Cardiac septum (tissue), 1 donor: ENCODE measurements at regions not wholly inside any gene's neighbourhood (a gene's known extent, or its start where the extent isn't known, plus 50 kb on each side); places are given as distances from the start of the nearest gene placed in this dataset.
"Not testable (repeated sequence)": the region's sequence is repeated elsewhere in the genome, so short reads cannot be mapped to it uniquely, and the experiment has no call there.

Experiments used
- DNase-seq: peaks from one replicate; pipeline ENCODE4 v3.0.0-alpha.2; 2020; ENCODE audit warnings: low spot score
- intact Hi-C: fragments of 100-400 bp; cut with DNase I; formaldehyde crosslinking; loops from one replicate; pipeline ENCODE4 v1.14.0; 2022
- donor health status: DM: no; HTN: no; CAD: no.

- intact Hi-C loops, DNase-seq: not testable (repeated sequence)
These were observed 82.0 kb upstream of the PRKX start for GRCh38 chrX:3795411-3795810.

DNA sequence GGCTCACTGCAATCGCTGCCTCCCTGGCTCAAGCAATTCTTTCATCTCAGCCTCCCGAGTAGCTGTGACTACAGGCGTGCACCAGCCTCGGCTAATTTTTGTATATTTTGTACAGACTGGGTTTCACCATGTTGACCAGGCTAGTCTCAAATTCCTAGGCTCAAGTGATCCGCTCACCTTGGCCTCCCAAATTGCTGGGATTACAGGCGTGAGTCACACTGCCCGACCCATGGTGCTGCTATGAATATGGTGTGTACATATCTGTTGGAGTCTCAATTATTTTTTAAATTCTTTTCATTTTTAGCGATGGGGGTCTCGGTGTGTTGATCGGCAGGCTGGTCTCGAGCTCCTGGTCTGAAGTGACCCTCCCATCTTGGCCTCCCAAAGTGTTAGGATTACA is 78.0 kb upstream of the PRKX start:
- no peak for DNase-seq

DNA sequence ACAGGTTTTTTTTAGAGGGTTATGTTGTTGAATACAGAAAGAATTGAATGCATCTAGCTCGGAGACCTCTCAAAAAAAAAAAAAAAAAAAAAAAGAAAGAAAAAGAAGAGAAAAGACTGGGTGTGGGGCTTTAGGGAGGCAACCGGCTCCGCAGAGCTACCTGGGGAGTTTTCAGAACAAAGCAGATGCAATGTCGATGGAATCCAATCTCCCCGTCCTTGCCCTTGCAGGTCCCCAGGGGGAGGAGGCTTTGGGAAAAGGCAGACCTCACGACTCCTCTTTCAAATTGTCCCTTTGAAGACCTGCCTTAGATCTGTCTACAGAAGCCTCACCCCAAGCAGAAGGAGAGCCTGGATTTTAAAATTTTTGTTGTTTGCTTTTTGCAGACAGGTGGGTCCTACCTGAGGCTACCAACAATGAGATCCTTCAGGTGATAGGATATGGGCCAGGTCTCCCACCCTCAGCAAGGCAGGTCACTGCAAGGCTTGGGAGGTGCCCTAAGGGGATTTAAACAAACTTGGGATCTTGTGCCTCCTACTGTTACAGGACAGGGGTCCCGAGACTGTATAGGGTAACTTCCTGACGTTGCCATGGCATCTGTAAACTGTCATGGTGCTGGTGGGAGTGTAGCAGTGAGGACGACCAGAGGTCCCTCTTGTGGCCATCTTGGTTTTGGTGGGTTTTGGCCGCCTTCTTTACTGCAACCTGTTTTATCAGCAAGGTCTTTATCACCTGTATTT is 75.2 kb upstream of the PRKX start:
- intact Hi-C loops = no loop called here
- DNase-seq = no peak

More for the DNA sequence above, 78.0 kb upstream of the PRKX start:
- intact Hi-C loops = no loop called here

GRCh38 chrX:3787856-3788255 is 74.4 kb upstream of the PRKX start:
- intact Hi-C loops = no loop called here
- DNase-seq = no peak

GRCh38 chrX:3785822-3786221 is 72.4 kb upstream of the PRKX start:
- intact Hi-C loops, DNase-seq: not testable (repeated sequence)

DNA sequence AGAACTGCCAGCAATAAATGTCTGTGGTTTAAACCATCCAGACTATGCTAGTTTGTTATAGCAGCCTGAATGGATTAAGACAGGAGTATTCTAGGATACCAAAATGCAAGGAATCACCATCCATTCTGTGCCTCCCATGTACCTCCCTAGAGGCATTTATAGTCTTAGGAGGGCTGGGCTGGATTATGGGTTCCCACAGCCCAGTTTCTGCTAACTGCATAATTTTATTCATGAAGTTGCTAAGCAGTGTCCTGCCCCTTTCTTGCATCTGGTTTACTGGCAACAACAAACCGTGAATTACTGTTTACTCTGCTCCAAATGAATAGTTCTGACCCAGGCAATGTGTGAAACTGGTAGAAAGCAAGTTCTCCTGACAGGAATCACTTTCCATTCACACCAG is 67.1 kb upstream of the PRKX start:
- DNase-seq = no peak
- intact Hi-C loops = no loop called here

DNA sequence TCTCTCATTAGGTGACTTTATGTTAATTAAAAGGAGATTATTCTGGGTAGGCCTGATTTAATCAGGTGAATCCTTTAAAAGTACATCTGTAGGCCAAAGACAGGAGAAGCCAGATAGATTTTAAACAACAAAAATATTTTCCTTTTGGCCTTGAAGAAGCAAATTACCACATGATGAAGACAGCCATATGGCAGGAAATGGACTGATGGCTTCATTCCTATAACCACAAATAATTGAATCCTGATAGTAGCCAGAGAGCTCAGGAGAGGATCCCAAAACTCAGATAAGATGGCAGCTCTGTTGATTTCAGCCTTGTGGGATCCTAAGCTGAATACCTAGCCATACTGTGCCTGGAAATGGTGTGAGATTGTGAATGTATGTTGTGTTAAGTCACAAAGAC is 66.1 kb upstream of the PRKX start:
- no peak for DNase-seq

DNA sequence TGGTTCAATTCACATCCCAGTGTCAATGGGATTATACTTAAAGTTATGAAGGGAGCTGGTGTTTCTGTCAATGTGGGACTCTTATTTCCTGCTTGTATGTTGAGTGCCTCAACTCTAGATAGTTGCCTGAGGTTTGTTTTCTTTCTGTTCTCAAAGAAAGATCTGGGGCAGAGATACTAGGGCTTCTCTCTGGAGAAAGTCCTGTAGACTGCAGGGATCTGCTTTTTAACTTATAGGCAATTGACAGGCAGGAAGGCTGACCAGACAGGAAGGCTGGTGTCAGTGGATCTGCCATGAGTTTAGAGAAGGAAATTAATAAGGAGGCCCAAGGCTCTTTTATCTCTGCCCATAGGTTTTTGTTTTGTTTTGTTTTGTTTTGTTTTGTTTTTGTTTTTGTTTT is 64.0 kb upstream of the PRKX start:
- intact Hi-C loops = no loop called here
- no peak for DNase-seq

More for the DNA sequence above, 66.1 kb upstream of the PRKX start:
- intact Hi-C loops = no loop called here

- DNase-seq = no peak
- intact Hi-C loops = no loop called here
These were observed 58.3 kb upstream of the PRKX start for GRCh38 chrX:3771766-3772165.

DNA sequence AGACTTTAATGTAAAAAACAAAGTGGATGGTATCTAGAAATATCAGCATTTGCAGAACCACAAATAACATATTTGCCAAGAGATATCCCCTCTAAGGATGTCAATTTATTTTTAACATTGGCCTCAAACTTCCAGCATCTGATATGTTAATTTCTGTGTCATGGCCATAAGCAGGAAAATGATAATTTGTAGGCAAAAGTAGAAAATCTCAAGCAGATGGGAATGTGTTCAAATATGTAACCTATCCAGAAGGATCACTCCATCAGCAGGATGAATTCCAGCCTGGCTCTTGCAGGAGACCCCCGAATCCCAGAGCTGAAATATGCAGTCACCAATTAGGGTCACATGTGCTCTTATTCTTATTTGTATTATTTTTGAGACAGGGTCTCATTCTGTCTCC is 55.4 kb upstream of the PRKX start:
- no peak for DNase-seq
- intact Hi-C loops = no loop called here
